Activated naive CD4-positive, alpha-beta T cell treated with anti-CD3 and anti-CD28 coated beads, Interleukin-2, amount 50 U/mL, for 16 hours (primary cell): ENCODE measurements at regions not wholly inside any gene's neighbourhood (a gene's known extent, or its start where the extent isn't known, plus 50 kb on each side); places are given as distances from the start of the nearest gene placed in this dataset.
"Not testable (repeated sequence)": the region's sequence is repeated elsewhere in the genome, so short reads cannot be mapped to it uniquely, and the experiment has no call there.

Experiments
- DNase-seq: peaks from one replicate; pipeline ENCODE4 v3.0.0-alpha.2; 2020

DNA sequence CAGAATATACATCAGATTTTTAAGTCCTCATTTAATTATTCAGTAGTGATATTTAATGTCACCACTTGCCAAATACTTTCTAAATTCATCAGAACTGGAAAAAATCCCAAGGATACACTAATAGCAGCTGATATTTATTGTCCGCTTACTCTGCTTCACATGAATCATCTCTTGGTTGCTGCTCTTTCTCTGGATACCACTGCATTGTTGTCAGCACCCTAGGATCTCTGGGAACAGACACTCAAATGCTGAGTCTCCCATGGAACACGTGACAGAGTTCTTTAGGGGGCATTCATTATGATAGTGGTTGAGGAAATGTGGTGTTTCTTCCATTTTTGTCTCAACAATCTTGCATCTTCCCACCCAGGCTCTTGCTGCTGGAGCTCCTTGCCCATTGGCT lies 318.0 kb downstream of the RFPL4B start:
- no peak for DNase-seq

DNA sequence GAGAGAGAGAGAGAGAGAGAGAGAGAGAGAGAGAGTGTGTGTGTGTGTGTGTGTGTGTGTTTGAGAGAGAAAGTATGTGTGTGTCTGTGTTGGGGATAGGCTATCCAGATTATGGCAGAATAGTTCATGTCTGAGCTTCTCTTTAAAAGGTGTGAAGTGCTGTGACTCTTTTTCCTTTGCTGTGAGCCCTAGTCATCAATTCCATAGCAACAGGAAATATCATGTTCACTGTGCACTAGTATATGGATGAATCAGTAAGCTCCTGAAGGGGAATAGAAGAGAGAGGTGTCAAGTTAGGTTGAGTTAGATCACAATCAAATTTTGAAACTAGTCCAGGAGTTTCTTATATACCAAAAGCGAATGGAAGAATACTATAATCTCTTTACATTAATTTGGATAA lies 318.7 kb downstream of the RFPL4B start:
- no peak for DNase-seq

DNA sequence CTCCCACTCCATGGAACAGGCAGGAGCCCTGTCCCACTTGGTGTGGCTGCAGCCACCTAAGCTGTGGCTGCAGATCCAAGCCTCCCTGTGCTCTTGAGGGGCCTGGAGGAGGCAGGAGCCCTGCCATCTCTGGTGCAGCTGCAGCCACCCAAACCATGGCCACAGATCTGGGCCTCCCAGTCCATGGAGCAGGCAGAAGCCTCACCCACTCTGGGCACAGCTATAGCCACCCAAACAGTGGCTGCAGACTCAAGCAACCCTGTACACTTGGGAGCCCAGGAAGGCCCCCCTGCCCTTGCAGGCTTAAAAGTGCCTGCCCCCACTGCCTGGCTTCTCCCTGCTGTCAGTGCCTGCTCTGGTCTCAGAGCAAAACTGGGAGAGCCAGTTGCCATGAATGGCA lies 320.3 kb downstream of the RFPL4B start:
- DNase-seq: no peak

DNA sequence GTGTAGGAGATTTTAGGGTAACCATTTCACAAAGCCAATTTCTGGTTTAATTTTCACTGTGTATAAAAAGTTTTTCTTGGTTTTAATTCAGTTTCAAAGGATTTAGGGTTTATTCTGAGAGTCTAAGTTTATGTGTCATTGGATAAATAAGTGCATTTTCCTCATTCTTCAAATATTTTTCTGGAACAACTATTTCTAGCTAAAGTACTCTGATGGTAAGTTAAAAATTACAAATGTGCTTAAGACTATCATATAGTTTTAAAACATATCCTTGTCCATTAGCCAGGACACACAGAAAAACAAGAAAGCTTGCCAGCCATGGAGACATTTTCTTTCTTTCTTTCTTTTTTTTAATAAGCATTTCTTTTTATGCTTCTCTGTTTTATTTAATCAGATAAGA lies 333.0 kb downstream of the RFPL4B start:
- no peak for DNase-seq

DNA sequence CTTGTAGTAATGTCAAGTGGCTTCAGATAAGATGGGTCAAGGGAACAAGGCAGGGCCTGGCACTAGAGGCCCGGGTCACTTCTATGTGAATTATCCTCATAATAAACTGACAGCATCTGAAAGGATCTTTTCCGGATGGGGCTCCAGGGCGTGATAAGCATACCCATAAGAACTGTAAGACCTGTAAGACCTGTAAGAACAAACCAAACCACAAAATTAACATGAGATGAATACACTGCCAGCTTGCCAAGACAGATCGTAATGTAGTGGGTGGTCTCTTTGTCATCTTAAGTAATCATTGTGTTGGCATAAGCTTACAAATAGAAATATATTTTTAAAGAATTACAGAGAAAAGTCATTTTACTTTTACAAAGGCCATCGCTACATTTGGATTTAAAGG lies 334.9 kb downstream of the RFPL4B start:
- no peak for DNase-seq

DNA sequence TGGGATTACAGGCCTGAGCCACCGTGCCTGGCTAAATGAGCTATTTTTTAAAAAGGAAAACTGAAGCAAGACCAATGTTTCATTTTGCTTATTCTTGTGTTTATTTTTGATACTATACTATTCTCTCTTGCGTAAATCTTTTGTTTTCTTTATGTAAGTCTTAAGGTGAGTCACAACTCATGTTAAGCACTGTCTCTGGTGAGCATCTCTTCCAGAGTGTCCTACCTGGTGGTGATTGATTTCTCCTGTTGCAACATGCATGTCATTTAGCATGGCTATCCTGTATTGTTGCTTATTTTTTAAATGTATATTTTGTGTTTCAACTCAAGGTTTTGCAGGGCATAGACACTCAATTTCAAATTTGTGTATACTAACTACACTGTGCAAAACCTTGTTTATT lies 336.0 kb downstream of the RFPL4B start:
- no peak for DNase-seq

DNA sequence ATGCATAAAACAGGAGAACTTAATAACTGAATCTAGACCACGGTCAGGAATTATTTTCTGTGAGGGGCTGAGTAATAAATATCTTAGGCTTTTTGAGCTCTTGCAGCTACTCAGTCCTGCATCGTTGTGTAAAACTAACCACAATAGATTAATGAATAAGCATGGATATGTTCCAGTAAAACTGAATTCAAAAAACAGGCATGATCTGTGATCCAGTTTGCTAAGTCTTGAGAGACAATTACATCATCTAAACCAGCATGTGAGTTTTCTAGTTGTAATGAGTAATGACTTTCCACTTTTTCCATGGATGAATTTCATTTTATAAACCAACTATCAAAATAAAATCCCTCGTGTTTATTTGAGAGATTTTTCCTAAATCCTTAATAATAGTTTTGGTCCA lies 336.8 kb downstream of the RFPL4B start:
- no peak for DNase-seq

DNA sequence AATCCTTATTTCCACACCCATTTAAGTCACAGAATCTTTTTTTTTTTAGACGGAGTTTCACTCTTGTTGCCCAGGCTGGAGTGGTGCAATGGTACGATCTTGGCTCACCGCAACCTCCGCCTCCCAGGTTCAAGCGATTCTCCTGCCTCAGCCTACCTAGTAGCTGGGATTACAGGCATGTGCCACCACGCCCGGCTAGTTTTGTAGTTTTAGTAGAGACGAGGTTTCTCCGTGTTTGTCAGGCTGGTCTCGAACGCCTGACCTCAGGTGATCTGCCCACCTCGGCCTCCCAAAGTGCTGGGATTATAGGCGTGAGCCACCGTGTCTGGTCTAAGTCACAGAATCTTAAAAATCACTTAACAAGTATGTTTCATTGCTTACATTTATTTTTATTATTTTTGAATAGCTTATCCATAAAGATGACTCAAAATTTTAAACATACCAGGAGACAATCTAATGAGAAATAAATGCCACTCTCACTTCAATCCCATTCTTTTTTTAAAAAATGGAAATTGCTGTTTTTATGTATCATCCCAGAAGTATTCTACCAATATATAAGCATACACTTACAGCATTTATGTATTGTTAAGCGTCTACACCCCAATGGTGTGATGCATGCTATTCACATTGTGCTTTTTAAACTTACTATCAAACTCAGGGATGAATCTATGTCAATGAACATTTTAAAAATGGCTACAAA lies 338.5 kb downstream of the RFPL4B start:
- DNase-seq: not testable (repeated sequence)

DNA sequence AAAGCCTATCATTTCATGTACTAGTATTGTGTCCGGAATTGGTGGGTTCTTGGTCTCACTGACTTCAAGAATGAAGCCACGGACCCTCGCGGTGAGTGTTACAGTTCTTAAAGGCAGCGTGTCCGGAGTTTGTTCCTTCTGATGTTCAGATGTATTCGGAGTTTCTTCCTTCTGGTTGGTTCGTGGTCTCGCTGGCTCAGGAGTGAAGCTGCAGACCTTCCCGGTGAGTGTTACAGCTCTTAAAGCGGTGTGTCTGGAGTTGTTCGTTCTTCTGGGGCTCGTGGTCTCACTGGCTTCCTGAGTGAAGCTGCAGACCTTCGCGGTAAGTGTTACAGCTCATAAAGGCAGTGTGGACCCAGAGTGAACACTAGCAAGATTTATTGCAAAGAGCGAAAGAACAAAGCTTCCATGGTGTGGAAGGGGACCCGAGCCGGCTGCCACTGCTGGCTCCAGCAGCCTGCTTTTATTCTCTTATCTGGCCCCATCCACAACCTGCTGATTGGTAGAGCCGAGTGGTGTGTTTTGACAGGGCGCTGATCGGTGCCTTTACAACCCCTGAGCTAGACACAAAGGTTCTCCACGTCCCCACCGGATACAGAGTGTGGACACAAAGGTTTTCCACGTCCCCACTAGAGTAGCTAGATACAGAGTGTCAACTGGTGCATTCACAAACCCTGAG lies 341.5 kb downstream of the RFPL4B start:
- DNase-seq: not testable (repeated sequence)

DNA sequence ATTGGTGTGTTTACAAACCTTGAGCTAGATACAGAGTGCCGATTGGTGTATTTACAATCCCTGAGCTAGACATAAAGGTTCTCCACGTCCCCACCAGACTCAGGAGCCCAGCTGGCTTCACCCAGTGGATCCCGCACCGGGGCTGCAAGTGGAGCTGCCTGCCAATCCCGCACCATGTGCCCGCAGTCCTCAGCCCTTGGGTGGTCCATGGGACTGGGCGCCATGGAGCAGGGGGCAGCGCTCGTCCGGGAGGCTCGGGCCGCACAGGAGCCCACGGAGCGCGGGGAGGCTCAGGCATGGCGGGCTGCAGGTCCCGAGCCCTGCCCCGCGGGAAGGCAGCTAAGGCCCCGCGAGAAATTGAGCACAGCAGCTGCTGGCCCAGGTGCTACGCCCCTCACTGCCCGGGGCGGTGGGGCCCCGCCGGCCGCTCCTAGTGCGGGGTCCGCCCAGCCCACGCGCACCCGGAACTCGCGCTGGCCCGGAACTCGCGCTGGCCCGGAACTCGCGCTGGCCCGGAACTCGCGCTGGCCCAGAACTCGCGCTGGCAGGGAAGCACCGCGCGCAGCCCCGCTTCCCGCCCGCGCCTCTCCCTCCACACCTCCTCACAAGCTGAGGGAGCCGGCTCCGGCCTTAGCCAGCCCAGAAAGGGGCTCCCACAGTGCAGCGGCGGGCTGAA lies 342.2 kb downstream of the RFPL4B start:
- DNase-seq: not testable (repeated sequence)

DNA sequence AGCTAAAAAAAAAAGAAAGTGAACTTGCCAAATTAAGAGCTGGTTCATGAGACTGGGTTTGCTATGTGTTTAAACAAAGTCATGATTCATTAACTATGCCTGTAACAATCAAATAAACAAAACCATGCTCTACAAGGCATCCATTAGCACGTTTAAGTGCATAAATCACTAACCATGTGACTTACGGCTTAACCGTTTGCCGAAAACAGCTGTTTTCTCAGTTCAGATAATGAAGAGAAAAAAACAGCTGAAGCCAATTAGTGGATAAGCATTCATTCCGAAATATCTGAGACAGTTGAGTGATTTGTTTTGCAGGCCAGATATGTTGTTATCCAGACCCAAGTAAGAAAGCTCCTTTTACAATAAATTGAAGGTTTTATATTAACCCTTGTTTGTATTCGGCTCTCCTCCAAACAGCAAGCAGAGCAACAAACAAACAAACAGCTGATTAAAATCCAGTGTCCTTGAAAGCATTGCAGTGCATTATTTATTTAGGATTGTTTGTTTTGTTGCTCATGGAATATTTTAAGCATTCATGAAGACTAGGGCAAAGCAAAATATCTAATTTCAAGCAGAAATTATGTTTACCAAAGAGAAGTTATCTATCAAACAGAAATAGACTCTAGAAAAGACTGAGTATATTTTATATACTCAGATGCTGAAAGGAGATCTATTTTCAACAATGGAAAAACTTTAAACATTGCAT lies 343.5 kb downstream of the RFPL4B start:
- DNase-seq: no peak

DNA sequence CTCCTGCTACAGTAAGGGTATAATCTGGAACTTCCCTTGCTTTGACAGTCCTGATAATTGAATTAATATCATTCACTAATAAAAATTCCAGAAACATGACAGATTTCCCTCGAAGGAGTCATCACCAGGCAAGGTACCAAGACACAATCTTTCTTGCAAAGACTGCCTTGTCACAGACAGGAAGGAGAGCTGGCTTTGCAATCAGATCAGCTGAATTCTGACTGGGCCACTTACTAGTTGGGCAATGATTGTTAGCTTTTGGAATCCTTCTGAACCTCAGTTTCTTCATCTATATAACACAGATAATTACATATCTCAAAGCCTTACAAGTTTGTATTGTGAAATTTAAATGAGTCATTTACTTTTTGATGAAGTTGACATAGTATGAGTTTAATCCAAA lies 344.2 kb downstream of the RFPL4B start:
- no peak for DNase-seq

DNA sequence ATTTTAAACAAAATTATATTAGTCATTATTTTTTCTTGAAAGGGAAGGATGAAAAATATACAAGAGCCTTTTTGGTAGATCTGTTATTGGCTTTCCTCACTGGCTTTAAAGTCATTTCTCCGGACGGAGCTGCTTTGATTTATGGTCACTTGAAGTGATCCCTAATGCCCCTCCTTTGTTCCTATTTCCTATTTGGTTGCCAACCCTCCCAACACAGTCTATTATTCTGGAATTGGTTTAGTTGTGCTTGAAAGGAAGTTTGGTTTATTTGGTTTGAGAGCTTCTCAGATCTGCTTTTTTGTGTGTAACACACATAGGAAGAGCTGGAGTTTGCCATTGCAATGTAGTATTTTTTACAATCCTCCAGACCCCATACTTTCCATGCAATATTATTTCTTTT lies 347.9 kb downstream of the RFPL4B start:
- no peak for DNase-seq

DNA sequence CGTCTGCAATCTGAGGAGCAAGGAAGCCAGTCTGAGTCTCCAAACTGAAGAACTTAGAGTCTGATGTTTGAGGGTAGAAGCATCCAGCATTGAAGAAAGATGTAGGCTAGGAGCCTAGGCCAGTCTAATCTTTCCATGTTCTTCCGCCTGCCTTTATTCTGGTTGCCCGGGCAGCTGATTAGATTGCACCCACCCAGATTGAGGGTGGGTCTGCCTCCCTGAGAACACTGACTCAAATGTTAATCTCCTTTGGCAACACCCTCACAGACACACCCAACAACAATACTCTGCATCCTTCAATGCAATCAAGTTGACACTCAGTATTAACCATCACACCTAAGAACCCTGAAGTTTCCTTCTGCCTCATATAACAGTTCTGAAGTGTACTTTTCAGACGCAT lies 350.1 kb downstream of the RFPL4B start:
- no peak for DNase-seq

DNA sequence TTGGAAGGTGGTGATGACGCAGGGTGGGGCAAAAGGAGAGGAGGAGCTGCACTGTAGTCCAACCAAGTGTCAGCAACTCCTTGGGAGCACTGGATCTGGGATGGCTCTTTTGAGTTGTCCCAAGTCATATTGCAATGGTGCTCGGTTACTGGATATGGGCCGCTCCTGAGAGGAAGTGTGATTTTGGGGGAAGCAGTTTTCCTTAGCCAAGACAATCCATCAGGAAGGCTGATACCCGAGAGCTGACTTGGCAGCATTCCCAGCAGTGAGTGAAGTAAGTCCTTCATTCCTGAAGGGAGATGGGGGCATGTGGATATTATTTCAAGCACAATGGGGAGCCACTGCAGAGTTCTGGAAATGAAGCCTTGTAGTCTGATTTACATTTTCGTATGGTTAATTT lies 354.1 kb downstream of the RFPL4B start:
- DNase-seq: no peak

DNA sequence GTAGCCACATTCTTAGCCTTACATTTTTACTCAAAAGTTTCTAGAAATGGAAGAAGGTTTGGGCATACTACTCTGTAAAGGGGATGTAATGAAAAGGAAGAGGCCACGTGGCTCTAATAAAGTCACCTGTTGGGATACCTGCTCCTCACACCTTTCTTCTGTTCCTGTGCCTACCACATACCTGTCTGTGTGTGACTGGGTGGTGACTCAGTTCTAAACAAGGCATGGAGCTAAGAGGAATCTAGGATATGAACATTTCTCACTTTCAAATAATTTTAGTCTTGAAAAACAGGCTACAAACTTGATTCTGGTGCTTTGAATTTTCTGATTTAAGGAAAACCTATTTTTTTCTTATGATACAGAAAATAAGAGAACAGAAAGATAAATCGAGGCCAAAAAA lies 363.6 kb downstream of the RFPL4B start:
- DNase-seq: no peak

DNA sequence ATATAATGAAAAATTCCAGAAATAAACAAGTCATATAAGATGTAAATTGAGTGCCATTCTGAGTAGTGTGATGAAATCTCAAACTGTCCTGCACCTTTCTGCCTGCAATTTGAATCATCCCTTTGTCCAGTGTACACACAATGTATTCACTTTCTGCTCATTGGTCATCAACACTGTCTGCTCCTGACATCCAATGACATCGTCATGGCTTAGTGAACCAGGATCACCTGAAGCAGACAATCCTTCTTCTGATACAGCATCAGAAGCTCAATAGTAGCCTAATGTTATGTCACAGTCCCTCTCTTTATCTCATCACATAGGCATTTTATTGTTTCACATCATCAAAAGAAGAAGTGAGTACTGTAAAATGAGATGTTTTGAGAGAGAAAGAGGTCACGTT lies 366.3 kb downstream of the RFPL4B start:
- no peak for DNase-seq

DNA sequence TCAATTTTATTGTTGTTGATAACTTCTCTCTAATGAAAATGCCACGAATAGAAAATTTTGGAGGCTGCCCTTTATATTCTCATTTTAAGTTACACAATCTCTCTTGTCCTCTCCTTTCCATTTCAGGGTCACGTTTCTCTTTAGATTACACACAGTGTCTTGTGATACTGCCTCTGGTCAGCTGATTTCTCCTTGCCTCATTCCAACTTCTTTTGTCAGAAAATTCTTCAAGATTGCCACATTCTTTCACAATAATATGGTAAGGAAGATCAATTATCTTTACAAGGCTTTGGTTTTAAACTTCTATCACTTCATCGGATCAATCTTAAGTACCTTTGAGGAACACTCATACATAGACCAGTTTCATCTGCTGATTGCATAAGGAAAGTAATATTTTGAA lies 370.3 kb downstream of the RFPL4B start:
- no peak for DNase-seq

DNA sequence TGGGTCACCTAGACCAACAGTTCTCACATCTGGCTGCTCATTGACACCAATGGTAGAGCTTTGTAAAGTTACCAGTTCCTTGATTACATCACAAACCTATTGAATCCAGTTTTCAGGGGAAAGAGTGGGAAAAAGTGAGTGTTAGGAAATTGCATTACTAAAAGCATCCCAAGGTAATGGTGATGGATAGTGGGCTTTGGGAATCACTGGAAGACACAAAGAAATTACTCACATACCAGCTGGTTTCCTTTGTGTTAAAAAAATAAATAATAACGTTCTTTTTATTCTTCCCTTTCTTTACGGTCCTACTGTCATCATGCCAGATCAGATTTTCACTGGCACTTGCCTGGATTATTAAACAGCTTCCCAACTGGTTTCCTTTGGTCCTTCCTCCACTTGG lies 370.7 kb downstream of the RFPL4B start:
- DNase-seq: no peak

DNA sequence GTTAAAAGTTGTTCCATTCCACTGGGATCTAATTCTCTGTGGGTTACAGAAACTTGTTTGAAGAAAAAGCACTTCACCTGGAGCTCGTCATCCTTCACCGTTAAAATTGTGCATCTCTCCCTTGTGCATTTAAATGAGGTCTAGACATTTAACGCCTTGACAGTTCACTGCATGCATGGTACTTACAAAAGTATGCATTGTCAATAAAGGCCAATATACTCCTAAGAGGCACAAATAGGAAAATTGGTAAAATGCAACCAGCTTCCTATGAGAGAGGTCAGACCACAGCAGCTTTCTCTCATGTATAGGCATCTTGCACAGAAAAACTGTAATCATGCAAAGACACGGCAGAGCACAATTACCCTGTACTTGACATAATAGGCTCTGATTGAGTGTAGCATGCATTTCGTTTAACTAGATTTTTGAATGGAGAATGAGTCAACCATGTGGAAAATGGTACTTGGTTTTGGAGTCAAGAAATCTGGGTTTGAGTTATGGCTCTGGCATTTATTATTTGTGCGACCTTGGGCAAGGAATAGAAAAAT lies 378.5 kb downstream of the RFPL4B start:
- DNase-seq: no peak

DNA sequence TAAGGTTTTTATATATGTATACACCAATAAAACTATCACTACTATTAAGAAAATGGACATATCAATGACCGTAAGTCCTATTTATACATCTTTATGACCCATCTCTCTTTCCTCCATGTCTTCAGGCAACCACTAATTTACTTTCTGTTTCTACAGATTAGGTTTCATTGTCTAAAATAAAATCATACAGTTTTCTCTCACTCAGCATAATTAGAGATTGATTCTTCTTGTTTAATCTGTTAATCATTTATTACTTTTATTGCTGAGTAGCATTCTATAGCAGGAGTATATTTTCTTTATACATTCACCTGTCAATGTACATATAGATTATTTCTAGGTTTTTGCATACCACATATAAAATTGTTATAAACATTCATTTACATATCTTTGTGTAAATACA lies 388.0 kb downstream of the RFPL4B start:
- DNase-seq: no peak

DNA sequence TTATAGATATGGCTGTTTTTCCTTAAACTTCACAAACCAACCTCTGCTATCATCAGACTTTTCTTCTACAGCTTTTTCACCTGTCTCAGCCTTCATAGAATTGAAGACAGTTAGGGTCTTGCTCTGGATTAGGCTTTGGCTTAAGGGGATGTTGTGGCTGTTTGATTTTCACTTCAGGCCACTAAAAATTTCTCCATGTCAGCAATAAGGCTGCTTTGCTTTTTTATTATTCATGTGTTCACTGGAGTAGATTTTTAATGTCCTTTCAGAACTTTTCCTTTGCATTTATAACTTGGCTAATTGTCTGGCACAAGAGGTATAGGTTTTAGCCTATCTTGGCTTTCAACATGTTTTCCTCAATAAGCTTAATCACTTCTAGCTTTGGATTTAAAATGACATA lies 392.6 kb downstream of the RFPL4B start:
- DNase-seq: no peak

DNA sequence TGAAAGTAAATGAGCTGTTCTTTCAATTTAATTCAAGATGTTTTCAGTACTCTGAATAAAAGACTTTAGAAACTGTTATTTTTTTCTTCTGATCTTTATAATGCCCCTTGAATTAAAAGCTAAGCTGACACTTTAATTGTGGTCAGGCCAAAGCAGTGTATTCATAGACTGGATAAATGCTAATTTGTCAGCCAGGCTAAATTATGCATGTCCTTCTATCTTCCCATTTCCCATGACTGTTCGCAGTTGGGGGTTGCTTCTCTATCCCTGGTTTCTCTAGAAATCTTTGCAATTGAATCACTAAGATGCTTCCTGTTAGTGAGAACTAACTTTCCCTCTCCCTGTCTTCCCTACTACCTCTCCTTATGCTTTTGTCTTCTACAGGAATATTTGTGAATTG lies 396.2 kb downstream of the RFPL4B start:
- DNase-seq: no peak

DNA sequence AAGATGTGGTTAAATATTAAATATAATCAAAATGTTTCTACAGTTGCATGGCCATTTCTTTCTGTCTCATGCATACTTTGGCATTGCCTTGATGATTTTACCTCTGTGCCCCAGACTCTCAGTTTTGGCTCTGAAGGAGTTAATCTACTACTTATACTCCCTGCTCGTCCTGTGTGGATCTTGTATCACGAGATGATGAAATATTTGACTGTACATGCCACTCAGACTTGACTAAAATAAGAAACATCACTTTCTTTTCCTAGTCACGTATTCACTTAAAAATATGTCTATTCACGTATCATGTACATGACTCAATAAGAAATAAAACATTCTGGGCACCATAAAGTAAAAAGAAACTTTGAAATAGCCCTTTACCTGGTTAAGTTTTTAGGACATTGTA lies 397.7 kb downstream of the RFPL4B start:
- DNase-seq: no peak
